Astrocyte (in vitro differentiated cells and primary cell): ENCODE measurements at regions not wholly inside any gene's neighbourhood (a gene's known extent, or its start where the extent isn't known, plus 50 kb on each side); places are given as distances from the start of the nearest gene placed in this dataset.

ENCODE experiments used
- DNase-seq: peaks from one replicate; pipeline ENCODE4 v3.0.0-alpha.2; 2010; ENCODE audit warnings: low read depth
- FAIRE-seq: peaks from 2 replicates; lab custom pipeline; 2011; peaks lifted over from hg19 to GRCh38; lab: Jason Lieb, UNC
- H2AFZ ChIP-seq: 2 replicates; pipeline ENCODE4 v1.6.0; 2012; ENCODE audit warnings: low read depth, low read length, inconsistent platforms
- H3K27ac ChIP-seq: 2 replicates; pipeline ENCODE4 v1.5.1; 2011; ENCODE audit warnings: low read depth, low read length, inconsistent platforms
- H3K27me3 ChIP-seq: 2 replicates; pipeline ENCODE4 v1.6.0; 2011; ENCODE audit warnings: low read length, inconsistent platforms; ENCODE audit not compliant: insufficient read depth
- H3K36me3 ChIP-seq: 2 replicates; pipeline ENCODE4 v1.5.1; 2011; ENCODE audit warnings: low read length, inconsistent platforms; ENCODE audit not compliant: insufficient read depth
- H3K4me1 ChIP-seq: 2 replicates; pipeline ENCODE4 v1.5.1; 2011; ENCODE audit warnings: low read length, inconsistent platforms; ENCODE audit not compliant: insufficient read depth
- H3K4me2 ChIP-seq: 2 replicates; pipeline ENCODE4 v1.6.0; 2012; ENCODE audit warnings: low read length, inconsistent platforms
- H3K4me3 ChIP-seq: 2 replicates; pipeline ENCODE4 v1.5.1; 2011; ENCODE audit warnings: low read depth, mild to moderate bottlenecking, low read length, inconsistent platforms; ENCODE audit not compliant: insufficient read depth
- H3K79me2 ChIP-seq: 2 replicates; pipeline ENCODE4 v1.6.0; 2012; ENCODE audit warnings: mild to moderate bottlenecking, low read length, inconsistent platforms; ENCODE audit not compliant: insufficient read depth
- H3K9ac ChIP-seq: 2 replicates; pipeline ENCODE4 v1.6.0; 2012; ENCODE audit warnings: mild to moderate bottlenecking, low read length, inconsistent platforms
- H3K9me3 ChIP-seq: 2 replicates; pipeline ENCODE4 v1.5.1; 2012; ENCODE audit warnings: low read depth, mild to moderate bottlenecking, low read length, inconsistent platforms; ENCODE audit not compliant: insufficient read depth
- H4K20me1 ChIP-seq: 2 replicates; pipeline ENCODE4 v1.6.0; 2012; ENCODE audit warnings: low read length, inconsistent platforms; ENCODE audit not compliant: insufficient read depth
- H3K27ac Mint-ChIP-seq: one replicate; pipeline ENCODE4 v1.8.0; 2021; ENCODE audit warnings: mild to moderate bottlenecking, mixed read lengths; ENCODE audit not compliant: unreplicated experiment
- H3K27me3 Mint-ChIP-seq: one replicate; pipeline ENCODE4 v1.8.0; 2021; ENCODE audit warnings: low read depth, mixed read lengths; ENCODE audit not compliant: unreplicated experiment
- H3K36me3 Mint-ChIP-seq: one replicate; pipeline ENCODE4 v1.8.0; 2021; ENCODE audit warnings: low read depth, mixed read lengths; ENCODE audit not compliant: unreplicated experiment
- H3K4me1 Mint-ChIP-seq: one replicate; pipeline ENCODE4 v1.8.0; 2021; ENCODE audit warnings: low read depth, mixed read lengths; ENCODE audit not compliant: unreplicated experiment
- H3K4me3 Mint-ChIP-seq: one replicate; pipeline ENCODE4 v1.8.0; 2021; ENCODE audit warnings: mild to moderate bottlenecking, moderate library complexity, mixed read lengths; ENCODE audit not compliant: unreplicated experiment
- H3K9me3 Mint-ChIP-seq: one replicate; pipeline ENCODE4 v1.8.0; 2021; ENCODE audit warnings: mild to moderate bottlenecking, mixed read lengths; ENCODE audit not compliant: unreplicated experiment
- EZH2 ChIP-seq: IDR thresholded peaks from 2 replicates; pipeline ENCODE4 v1.6.1; 2012; ENCODE audit warnings: mild to moderate bottlenecking, low read length, inconsistent platforms; ENCODE audit not compliant: insufficient read depth
- TF ChIP-seq, protein P1 (sequence below): IDR thresholded peaks from 2 replicates; pipeline ENCODE4 v1.5.1; 2011; ENCODE audit warnings: low read depth, mild to moderate bottlenecking, inconsistent platforms, low read length, moderate library complexity; ENCODE audit not compliant: insufficient read depth

DNA sequence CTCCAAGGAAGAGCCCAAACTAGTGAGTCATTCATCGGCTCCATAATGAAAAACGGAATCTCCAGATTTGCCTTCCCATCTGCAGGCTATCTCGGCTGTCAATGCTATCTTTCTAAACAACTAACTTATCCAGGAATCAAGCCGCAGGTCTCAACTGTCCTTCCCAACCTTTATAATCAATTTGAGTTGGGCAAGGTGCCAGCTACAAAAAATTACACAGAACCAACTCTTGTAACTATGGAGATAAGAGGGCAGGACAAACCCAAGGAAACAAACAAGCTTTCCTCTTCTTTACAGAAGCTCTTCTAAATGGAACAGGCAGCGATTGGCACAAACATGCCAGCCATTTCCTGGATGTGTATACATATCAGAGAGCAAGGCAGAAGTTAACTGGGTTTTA, 61.2 kb upstream of the RAI2 start:
- H3K36me3 Mint-ChIP-seq = no peaks in the 10 kb centered on the region
- H3K4me3 Mint-ChIP-seq = no peak overlapping the region
- DNase-seq (no peak), FAIRE-seq (no peak)
- Histone ChIP-seq H3K9me3 (no peaks in the 10 kb centered on the region), H3K27ac (no peak overlapping the region), H4K20me1 (no peaks in the 10 kb centered on the region), H3K9ac (no peak overlapping the region), H3K27me3 (no peaks in the 10 kb centered on the region), H3K4me3 (no peak overlapping the region), H3K79me2 (no peaks in the 10 kb centered on the region), H2AFZ (no peak overlapping the region), H3K4me2 (no peak overlapping the region), H3K36me3 (no peaks in the 10 kb centered on the region), H3K4me1 (no peaks in the 10 kb centered on the region)
- H3K9me3 Mint-ChIP-seq = peaks cover 2% of the 10 kb centered on the region
- TF ChIP-seq, protein P1, sequence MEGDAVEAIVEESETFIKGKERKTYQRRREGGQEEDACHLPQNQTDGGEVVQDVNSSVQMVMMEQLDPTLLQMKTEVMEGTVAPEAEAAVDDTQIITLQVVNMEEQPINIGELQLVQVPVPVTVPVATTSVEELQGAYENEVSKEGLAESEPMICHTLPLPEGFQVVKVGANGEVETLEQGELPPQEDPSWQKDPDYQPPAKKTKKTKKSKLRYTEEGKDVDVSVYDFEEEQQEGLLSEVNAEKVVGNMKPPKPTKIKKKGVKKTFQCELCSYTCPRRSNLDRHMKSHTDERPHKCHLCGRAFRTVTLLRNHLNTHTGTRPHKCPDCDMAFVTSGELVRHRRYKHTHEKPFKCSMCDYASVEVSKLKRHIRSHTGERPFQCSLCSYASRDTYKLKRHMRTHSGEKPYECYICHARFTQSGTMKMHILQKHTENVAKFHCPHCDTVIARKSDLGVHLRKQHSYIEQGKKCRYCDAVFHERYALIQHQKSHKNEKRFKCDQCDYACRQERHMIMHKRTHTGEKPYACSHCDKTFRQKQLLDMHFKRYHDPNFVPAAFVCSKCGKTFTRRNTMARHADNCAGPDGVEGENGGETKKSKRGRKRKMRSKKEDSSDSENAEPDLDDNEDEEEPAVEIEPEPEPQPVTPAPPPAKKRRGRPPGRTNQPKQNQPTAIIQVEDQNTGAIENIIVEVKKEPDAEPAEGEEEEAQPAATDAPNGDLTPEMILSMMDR = no peak
- no peak for TF ChIP-seq EZH2
- peaks cover 1% of the 10 kb centered on the region for H3K27me3 Mint-ChIP-seq
- H3K4me1 Mint-ChIP-seq = peaks cover 3% of the 10 kb centered on the region
- no peak overlapping the region for H3K27ac Mint-ChIP-seq

DNA sequence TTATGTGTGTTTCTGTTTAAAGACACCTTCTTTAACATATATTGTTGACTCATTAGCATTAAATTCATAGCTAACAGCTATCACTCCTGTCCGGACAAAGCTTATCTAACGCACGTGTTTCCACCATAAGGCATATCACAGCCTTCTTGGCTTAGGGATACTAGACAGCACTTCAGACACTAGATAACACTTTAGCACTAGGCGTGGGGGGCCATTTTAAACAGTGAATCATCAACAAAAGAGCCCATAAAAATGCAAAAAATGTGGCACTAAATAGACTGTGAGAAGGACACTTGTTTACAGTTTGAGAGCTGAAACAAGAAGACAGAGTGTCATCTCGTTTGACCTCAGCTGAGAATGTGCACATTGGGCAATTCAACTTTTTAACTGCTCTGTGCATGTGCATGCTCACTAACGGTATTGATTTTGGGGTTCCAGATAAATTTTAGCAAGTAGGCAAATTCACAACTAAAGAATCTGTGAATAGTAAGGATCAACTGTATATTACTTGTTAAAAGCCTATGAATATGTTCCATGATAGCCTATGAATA, 58.9 kb upstream of the RAI2 start:
- Histone ChIP-seq H3K36me3 (no peaks in the 10 kb centered on the region), H3K4me1 (no peaks in the 10 kb centered on the region), H3K9me3 (no peaks in the 10 kb centered on the region), H3K4me2 (no peak overlapping the region), H3K9ac (no peak overlapping the region), H3K4me3 (no peak overlapping the region), H3K79me2 (no peaks in the 10 kb centered on the region), H2AFZ (no peak overlapping the region), H3K27me3 (no peaks in the 10 kb centered on the region), H3K27ac (no peak overlapping the region), H4K20me1 (no peaks in the 10 kb centered on the region)
- Mint-ChIP-seq H3K4me3 (no peak overlapping the region), H3K36me3 (no peaks in the 10 kb centered on the region), H3K9me3 (no peaks in the 10 kb centered on the region), H3K4me1 (peaks cover 3% of the 10 kb centered on the region), H3K27me3 (peaks cover 5% of the 10 kb centered on the region), H3K27ac (no peak overlapping the region)
- no peak for DNase-seq
- peak; percentile 73 for FAIRE-seq
- no peak for TF ChIP-seq EZH2
- TF ChIP-seq, protein P1 = no peak

DNA sequence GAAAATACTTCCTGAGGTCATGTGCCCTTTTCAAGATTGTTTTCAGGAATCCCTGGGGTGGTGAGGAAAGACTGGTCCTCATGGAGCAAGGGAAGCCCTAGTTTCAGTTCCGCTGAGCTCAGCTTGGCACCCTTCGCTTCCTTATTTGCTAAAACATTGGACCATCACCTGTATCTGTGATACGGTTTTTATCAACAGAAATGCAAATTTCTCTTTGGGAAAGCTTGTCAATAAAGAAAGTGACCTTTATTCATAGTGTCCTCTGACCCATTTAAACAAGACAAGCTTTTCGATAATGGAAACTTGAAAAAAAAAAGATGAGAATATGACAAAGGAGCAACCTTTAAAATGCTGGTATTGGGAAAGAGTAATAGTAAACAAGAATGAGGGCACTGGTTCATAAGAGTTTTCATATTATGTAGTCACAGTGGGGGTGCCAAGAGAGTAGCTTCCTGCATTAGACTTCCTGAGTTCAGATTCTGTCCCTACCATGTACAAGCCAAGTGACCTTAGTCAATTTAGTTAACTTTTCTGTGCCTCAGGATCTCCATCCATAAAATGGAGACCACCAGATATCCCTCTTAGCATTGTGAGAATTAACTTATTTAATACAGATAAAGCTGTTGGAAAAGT, 57.0 kb upstream of the RAI2 start:
- Histone ChIP-seq H3K79me2 (no peaks in the 10 kb centered on the region), H3K27me3 (no peaks in the 10 kb centered on the region), H3K27ac (no peak overlapping the region), H3K9ac (no peak overlapping the region), H4K20me1 (no peaks in the 10 kb centered on the region), H3K36me3 (no peaks in the 10 kb centered on the region), H3K4me2 (no peak overlapping the region), H3K4me3 (no peak overlapping the region), H3K4me1 (no peaks in the 10 kb centered on the region), H2AFZ (no peak overlapping the region), H3K9me3 (no peaks in the 10 kb centered on the region)
- TF ChIP-seq, protein P1 = no peak
- no peak for TF ChIP-seq EZH2
- no peak for DNase-seq
- no peak for FAIRE-seq
- no peaks in the 10 kb centered on the region for H3K36me3 Mint-ChIP-seq
- no peaks in the 10 kb centered on the region for H3K9me3 Mint-ChIP-seq
- peaks cover 3% of the 10 kb centered on the region for H3K4me1 Mint-ChIP-seq
- H3K27ac Mint-ChIP-seq = no peak overlapping the region
- H3K27me3 Mint-ChIP-seq = peaks cover 3% of the 10 kb centered on the region
- H3K4me3 Mint-ChIP-seq = no peak overlapping the region
